ENCODE measurements at regions not wholly inside any gene's neighbourhood (a gene's known extent, or its start where the extent isn't known, plus 50 kb on each side); places are given as distances from the start of the nearest gene placed in this dataset.

GRCh38 chr1:29845910-29846309, 609.6 kb downstream of the PTPRU start:
- Mint-ChIP-seq H3K27me3 (ENCODE audit: insufficient read depth, unreplicated experiment) (no peaks in the 10 kb centered on the region), H3K9me3 (ENCODE audit: unreplicated experiment) (peaks cover 12% of the 10 kb centered on the region), H3K4me3 (ENCODE audit: unreplicated experiment) (no peak overlapping the region), H3K27ac (ENCODE audit: unreplicated experiment) (no peak overlapping the region), H3K4me1 (ENCODE audit: low read depth, unreplicated experiment) (no peaks in the 10 kb centered on the region), H3K36me3 (ENCODE audit: insufficient read depth, unreplicated experiment) (no peaks in the 10 kb centered on the region)
- ChIA-PET CTCF (no interaction called here), POLR2A (no interaction called here)
- Histone ChIP-seq H3K4me3 (ENCODE audit: low read depth, low read length) (no peak overlapping the region), H3K4me1 (no peaks in the 10 kb centered on the region), H3K9me3 (no peaks in the 10 kb centered on the region), H3K36me3 (ENCODE audit: control insufficient read depth, insufficient read depth, low read length) (no peaks in the 10 kb centered on the region), H3K27me3 (replicated peaks; ENCODE audit: control insufficient read depth, insufficient read depth, low read length) (no peaks in the 10 kb centered on the region)
- no peak for DNase-seq
- no TSS peak for BruUV-seq (replicated peaks)
- no peak for TF ChIP-seq CTCF (IDR thresholded peaks at IDR 0.05; ENCODE audit: insufficient read depth in 1 of 2, low read depth in 1 of 2, low read length in 1 of 2, severe bottlenecking in 1 of 2, unreplicated experiment in 1 of 2)
- intact Hi-C loops (cut with micrococcal nuclease; ENCODE audit: unreplicated experiment) = no loop called here

GRCh38 chr1:29842130-29842529, 605.8 kb downstream of the PTPRU start:
- no peaks in the 10 kb centered on the region for H3K27me3 ChIP-seq (replicated peaks; ENCODE audit: control insufficient read depth, insufficient read depth, low read length)
- no peak for DNase-seq
- Mint-ChIP-seq H3K4me3 (ENCODE audit: unreplicated experiment) (no peak overlapping the region), H3K27me3 (ENCODE audit: insufficient read depth, unreplicated experiment) (no peaks in the 10 kb centered on the region), H3K27ac (ENCODE audit: unreplicated experiment) (no peak overlapping the region), H3K9me3 (ENCODE audit: unreplicated experiment) (peaks cover 12% of the 10 kb centered on the region), H3K36me3 (ENCODE audit: insufficient read depth, unreplicated experiment) (no peaks in the 10 kb centered on the region), H3K4me1 (ENCODE audit: low read depth, unreplicated experiment) (no peaks in the 10 kb centered on the region)
- no peaks in the 10 kb centered on the region for H3K4me1 ChIP-seq
- no TSS peak for BruUV-seq (replicated peaks)
- H3K36me3 ChIP-seq (ENCODE audit: control insufficient read depth, insufficient read depth, low read length) = no peaks in the 10 kb centered on the region
- intact Hi-C loops (cut with micrococcal nuclease; ENCODE audit: unreplicated experiment) = no loop called here
- TF ChIP-seq CTCF (IDR thresholded peaks at IDR 0.05; ENCODE audit: insufficient read depth in 1 of 2, low read depth in 1 of 2, low read length in 1 of 2, severe bottlenecking in 1 of 2, unreplicated experiment in 1 of 2) = no peak
- ChIA-PET POLR2A (no interaction called here), CTCF (no interaction called here)
- no peak overlapping the region for H3K4me3 ChIP-seq (ENCODE audit: low read depth, low read length)
- no peaks in the 10 kb centered on the region for H3K9me3 ChIP-seq

GRCh38 chr1:29839726-29840125, 603.4 kb downstream of the PTPRU start:
- Mint-ChIP-seq H3K9me3 (ENCODE audit: unreplicated experiment) (peaks cover 12% of the 10 kb centered on the region), H3K4me1 (ENCODE audit: low read depth, unreplicated experiment) (no peaks in the 10 kb centered on the region), H3K36me3 (ENCODE audit: insufficient read depth, unreplicated experiment) (no peaks in the 10 kb centered on the region), H3K27me3 (ENCODE audit: insufficient read depth, unreplicated experiment) (no peaks in the 10 kb centered on the region), H3K27ac (ENCODE audit: unreplicated experiment) (no peak overlapping the region), H3K4me3 (ENCODE audit: unreplicated experiment) (no peak overlapping the region)
- intact Hi-C loops (cut with micrococcal nuclease; ENCODE audit: unreplicated experiment) = no loop called here
- Histone ChIP-seq H3K4me3 (ENCODE audit: low read depth, low read length) (no peak overlapping the region), H3K4me1 (no peaks in the 10 kb centered on the region), H3K27me3 (replicated peaks; ENCODE audit: control insufficient read depth, insufficient read depth, low read length) (no peaks in the 10 kb centered on the region), H3K36me3 (ENCODE audit: control insufficient read depth, insufficient read depth, low read length) (no peaks in the 10 kb centered on the region), H3K9me3 (no peaks in the 10 kb centered on the region)
- BruUV-seq (replicated peaks) = no TSS peak
- ChIA-PET CTCF (no interaction called here), POLR2A (no interaction called here)
- no peak for DNase-seq
- TF ChIP-seq CTCF (IDR thresholded peaks at IDR 0.05; ENCODE audit: insufficient read depth in 1 of 2, low read depth in 1 of 2, low read length in 1 of 2, severe bottlenecking in 1 of 2, unreplicated experiment in 1 of 2) = no peak
